ENCODE measurements at regions not wholly inside any gene's neighbourhood (a gene's known extent, or its start where the extent isn't known, plus 50 kb on each side); places are given as distances from the start of the nearest gene placed in this dataset.

DNA sequence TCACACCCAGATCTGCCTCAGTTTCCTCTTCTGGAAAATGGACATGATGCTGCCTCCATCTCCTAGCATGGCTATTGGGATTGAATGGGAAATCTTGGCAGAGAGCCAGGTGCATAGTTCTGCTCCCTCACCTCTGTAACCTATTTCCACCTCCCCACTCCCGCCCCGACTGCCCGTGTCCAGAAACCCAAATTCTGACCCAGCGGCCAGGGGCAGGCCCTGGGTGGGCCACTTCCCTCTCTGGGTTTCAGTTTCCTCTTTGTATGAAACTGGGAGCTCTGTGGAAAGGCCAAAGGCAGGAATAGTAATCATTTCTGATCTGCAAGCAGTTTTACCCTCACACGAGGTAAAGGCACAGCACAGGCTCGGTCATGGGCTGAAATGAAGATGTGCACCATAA lies 74.1 kb upstream of the DUSP5 start:
- TF ChIP-seq POLR2A (IDR thresholded peaks at IDR 0.05; ENCODE audit: low read length) (no peak), GATA1 (IDR thresholded peaks at IDR 0.05; ENCODE audit: low read depth, low read length) (no peak)

All from erythroblast (primary cell).